HG02588 (cell line): ENCODE measurements at regions not wholly inside any gene's neighbourhood (a gene's known extent, or its start where the extent isn't known, plus 50 kb on each side); places are given as distances from the start of the nearest gene placed in this dataset.
"Not testable (repeated sequence)": the region's sequence is repeated elsewhere in the genome, so short reads cannot be mapped to it uniquely, and the experiment has no call there.

Experiments
- ATAC-seq: cut with Tn5 transposase; IDR thresholded peaks from one replicate; pipeline ENCODE4 v1.9.1; 2021; ENCODE audit warnings: mild to moderate bottlenecking, moderate library complexity; ENCODE audit not compliant: unreplicated experiment

GRCh38 chr3:153268564-153269279 lies 106.7 kb downstream of the RAP2B start:
- ATAC-seq: no peak

DNA sequence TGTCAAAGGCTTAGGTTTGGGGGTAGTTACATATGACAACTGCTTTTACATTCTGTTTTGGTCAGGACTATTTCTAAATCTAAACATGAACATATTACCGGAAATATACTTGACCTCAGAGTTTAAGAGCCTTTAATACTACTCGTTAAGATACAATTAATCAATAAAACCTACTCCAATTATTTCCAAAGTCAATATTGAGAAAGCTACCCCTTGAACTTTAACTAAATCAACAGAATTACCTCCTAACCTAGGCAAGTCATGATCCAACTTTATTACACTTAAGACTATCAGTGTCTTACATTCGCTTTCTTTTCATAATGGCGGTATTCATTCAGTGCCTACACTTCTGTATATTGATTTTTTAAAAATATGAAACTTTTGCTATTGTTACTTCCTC lies 107.7 kb downstream of the RAP2B start:
- ATAC-seq: no peak

GRCh38 chr3:153273217-153273616 lies 111.2 kb downstream of the RAP2B start:
- ATAC-seq: no peak

DNA sequence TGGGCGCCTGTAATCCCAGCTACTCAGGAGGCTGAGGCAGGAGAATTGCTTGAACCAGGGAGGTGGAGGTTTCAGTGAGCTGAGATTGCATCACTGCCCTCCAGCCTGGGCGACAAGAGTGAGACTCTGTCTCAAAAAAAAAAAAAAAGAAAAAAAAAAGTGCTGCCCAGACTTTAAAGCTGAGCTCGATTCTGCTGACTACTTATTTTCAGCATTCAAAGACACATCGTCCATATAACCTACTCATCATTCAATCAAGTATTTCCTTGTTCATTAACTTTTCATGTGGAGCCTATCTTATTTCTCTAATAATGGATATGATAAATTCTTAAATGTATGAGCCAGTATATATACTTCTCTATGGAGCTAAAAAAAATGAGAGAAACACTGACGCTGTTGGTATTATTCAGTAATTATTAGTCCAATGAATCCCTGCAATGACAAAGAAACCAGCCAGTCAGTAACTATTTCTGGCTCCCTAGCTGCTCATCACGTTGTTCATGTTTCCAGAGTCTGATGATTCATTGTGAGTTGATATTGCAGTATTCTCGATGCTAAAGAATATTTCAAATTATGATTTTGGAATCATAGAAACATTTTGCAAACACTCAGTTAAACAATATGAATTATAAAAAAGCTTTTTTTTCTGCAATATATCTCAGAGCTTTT lies 111.9 kb downstream of the RAP2B start:
- no peak for ATAC-seq

DNA sequence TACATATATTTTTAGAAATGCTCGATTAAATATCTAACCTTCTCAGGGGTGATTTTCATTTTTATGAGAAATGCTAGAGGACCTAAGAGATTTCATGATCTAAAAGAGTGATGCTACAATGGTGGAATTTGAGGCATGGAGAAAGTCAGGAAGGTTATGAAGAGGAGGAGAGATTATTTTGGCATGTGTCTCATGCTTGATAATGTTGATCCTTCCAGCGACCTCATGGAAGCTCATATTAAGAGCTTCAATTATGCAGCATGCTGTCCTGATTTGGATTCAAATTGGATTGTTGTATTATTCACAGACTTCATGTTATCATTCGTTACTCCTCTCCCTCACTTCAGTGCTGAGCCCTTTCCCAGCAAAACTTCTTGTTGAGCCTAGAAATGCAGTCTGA lies 112.5 kb downstream of the RAP2B start:
- ATAC-seq: no peak

DNA sequence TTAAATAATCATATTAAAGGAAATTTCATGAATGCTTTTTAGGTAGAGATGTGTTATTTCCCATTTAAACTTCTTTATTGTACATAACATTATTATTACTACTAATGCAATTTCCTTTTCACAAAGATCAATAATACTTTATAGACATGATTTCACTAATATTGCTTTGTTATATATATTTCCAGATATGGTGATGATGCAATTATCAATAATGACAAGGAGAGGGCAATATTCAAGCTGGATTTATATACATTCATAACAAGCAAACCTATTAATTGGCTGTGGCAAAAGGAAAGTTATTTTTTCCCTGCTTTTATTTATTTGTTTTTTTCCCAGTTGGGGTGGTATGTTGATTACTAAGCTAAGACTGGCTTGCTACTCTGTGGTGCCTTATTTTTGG lies 113.5 kb downstream of the RAP2B start:
- no peak for ATAC-seq

DNA sequence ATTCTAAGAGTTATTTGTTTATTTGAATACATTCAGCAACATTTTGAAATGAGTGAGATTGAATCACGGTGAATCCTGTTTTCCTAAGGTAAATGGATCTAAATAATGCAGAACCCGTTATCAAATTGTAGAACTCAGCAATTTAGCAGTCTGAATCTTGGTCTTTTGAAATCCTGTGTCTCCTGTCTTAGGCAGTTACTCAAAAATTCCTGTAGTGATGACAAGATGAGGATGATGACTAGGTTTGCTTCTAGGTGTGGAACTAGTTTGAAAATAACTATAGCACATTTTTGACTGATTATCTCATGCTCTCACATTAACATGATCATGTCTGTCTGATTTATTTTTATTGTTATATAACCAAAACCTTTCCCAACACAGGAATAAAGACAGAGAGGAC lies 115.0 kb downstream of the RAP2B start:
- ATAC-seq: no peak

DNA sequence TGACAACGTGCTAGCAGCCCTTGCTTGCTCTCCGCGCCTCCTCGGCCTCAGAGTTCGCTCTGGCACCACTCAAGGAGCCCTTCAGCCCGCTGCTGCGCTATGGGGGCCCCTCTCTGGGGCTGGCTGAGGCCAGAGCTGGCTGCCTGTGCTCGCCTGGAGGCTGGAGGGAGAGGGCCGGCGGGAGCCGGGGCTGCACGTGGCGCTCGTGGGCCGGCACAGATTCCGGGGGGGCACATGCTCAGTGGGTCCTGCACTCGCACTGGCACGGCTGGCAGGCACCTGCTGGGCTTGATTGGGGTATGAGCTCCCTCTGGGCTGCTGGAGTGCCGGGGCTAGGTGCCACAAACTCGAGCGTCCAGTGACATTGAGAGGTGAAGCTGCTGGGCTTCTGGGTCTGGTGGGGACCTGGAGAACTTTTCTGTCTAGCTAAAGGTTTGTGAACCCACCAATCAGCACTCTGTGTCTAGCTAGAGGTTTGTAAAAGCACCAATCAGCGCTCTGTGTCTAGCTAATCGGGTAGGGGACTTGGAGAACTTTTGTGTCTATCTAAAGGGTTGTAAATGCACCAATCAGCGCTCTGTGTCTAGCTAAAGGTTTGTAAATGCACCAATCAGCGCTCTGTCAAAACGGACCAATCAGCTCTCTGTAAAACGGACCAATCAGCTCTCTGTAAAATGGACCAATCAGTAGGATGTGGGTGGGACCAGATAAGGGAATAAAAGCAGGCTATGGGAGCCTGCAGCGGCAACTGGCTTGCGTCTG lies 119.4 kb downstream of the RAP2B start:
- ATAC-seq: not testable (repeated sequence)

- no peak for ATAC-seq
Observed at GRCh38 chr3:153282355-153282754, 120.3 kb downstream of the RAP2B start.

GRCh38 chr3:153284282-153284938 lies 122.4 kb downstream of the RAP2B start:
- ATAC-seq: no peak

- no peak for ATAC-seq
Observed at GRCh38 chr3:153285194-153285641, 123.2 kb downstream of the RAP2B start.

DNA sequence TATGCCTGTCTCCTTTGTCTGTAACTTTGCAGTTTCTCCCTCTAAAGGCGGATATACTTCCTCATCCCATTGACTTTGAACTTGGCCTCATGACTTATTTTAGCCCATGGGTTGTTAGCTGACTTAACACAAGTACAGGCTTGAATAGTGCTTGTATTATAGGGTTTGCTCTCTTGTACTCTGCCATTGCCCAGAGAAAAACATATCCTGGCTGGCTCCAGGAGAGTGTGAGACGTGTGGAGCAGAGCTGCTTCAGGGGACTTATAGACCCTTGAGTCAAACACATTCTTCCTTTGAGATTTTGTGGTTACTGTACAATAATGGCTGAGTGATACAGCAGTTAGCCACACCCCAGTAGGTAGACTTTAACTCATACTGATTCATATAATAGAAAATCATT lies 124.0 kb downstream of the RAP2B start:
- ATAC-seq: no peak

DNA sequence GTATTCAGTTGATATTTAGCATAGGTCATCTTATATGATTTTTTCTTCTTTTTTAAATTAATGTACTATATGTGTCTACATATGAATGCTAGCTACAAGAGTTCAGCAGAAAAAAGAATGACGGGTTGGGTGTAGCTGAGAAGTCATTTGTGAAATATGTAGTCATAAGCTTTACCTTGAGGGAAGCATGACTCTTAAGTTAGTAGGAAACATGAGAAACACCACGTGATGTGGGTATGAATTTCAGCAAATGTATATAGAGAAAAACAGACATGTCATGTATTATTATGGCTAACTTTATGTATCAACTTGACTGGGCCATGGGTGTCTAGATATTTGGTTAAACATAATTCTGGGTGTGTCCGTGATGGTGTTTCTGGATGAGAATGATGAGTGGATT lies 125.0 kb downstream of the RAP2B start:
- no peak for ATAC-seq

GRCh38 chr3:153289334-153289808 lies 127.3 kb downstream of the RAP2B start:
- no peak for ATAC-seq

DNA sequence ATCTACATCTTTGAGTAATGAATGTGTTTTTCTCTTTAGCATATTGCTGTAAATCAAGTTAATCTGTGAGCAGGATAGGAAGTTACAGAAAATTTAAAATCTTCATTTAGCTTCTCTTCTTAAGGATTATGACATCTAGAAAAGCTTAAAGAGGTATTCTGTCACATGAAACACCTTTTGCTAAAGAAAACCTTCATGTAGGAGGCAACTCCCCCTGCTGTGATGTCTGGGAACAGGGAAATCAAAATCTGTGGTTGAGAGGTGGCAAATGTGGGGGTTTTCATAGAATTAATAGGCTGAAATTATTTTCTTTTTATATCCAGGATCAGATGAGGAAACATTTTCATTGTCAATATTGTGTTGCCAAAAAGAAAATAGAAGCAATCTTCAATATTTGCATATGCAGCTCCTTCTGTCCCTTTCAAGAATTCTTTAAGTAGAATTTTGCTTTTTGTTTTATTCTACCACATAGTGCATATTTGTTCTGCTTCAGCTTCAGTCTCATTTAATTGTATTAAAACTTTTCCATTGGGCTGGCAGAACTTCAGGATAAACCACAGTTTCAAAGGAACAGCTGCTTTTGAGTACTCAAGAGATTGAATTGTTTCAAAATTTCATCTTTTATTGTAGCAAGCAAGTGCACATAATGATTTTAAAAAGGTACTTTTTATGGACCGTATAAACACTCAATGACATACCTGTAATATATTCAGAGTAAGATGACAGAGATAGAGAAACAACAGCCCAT lies 128.4 kb downstream of the RAP2B start:
- no peak for ATAC-seq

- ATAC-seq: no peak
Observed at GRCh38 chr3:153291059-153291685, 129.1 kb downstream of the RAP2B start.

GRCh38 chr3:153293265-153293664 lies 131.2 kb downstream of the RAP2B start:
- ATAC-seq: no peak

DNA sequence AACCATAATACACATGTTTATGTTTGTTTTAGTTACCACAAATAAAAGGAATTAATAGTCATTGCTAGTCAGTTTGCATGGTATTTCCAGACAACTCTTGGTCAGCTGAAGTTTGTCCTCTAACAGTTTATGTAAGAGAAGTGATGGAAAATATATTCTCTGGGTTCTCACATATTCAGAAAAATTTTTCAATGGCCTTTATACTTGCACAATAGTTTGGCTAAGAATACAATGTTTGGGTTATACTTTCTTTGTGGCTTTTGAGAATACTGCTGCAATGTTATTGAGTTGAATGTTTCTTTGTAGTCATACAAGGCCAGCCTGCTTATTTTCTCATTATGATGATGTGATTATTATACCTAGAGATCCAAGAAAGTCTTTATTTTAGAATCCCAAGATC lies 133.9 kb downstream of the RAP2B start:
- no peak for ATAC-seq

- ATAC-seq: no peak
Observed at GRCh38 chr3:153305189-153305588, 143.2 kb downstream of the RAP2B start.

DNA sequence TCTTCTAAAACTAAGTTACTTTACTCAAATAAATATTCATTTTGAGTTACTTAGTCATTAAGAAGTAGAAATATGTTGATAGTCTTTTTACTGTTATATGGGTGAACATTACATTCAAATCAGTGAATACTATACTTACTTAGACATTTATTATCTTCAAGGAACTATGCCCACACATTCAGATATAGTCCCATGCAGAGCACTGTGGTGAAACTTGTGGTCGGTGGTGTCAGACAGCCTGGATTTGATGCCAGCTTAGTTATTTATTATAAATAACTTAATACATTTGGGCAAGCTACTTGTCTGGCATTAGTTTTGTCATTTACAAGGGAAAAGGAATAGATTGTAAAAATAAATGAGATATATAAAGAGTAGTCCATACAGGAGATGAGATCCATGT lies 149.5 kb downstream of the RAP2B start:
- ATAC-seq: no peak
